ENCODE measurements at regions not wholly inside any gene's neighbourhood (a gene's known extent, or its start where the extent isn't known, plus 50 kb on each side); places are given as distances from the start of the nearest gene placed in this dataset.

DNA sequence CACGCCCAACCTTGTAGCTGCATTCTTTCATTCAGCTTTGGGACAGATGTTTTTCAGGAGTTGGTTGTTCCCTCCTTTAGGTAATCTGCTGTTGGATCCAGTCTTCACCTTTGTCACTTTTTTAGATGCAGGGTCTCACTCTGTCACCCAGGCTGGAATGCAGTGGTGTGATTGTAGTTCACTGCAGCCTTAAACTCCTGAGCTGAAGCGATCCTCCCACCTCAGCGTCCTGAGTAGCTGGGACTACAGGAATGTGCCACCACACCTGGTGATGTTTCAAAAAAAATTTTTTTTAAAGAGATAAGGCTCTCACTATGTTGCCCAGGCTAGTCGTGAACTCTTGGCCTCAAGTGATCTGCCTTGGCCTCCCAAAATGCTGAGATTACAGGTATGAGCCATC lies 164.3 kb downstream of the KTN1 start:
- ChIA-PET CTCF (interaction anchor here (0.6 kb wide), 1 partner anchor 614 kb away, joined by 3 read pairs; no protein-coding TSS in a partner anchor), POLR2A (ENCODE audit: unreplicated experiment) (no interaction called here)
- Histone ChIP-seq H2BK120ac (ENCODE audit: low read depth, low read length) (no peak overlapping the region), H3K4me1 (ENCODE audit: control insufficient read depth, insufficient read depth, low read length) (peaks cover 1% of the 10 kb centered on the region; the same call in 1 of the 2 replicates), H3K9me3 (ENCODE audit: control insufficient read depth, insufficient read depth, low read length) (no peaks in the 10 kb centered on the region), H3K4me3 (ENCODE audit: insufficient read depth, low read depth, low read length) (no peak overlapping the region), H3K79me1 (ENCODE audit: low read depth in 1 of 2, low read length in 2 of 2) (no peaks in the 10 kb centered on the region), H4K91ac (ENCODE audit: insufficient read depth, low read depth, low read length) (no peak overlapping the region), H3K18ac (ENCODE audit: low read depth, low read length) (no peak overlapping the region), H3K14ac (replicated peaks; ENCODE audit: low read depth, low read length) (no peak overlapping the region), H3K27me3 (ENCODE audit: control insufficient read depth, insufficient read depth, low read length) (peaks cover 4% of the 10 kb centered on the region), H2AK5ac (ENCODE audit: low read depth, low read length) (no peak overlapping the region), H3K9ac (ENCODE audit: low read depth, low read length) (no peak overlapping the region), H3K36me3 (ENCODE audit: control insufficient read depth, insufficient read depth, low read length) (no peaks in the 10 kb centered on the region), H2AK9ac (replicated peaks; ENCODE audit: low read depth, low read length, poor library complexity) (no peak overlapping the region), H4K5ac (ENCODE audit: low read depth, low read length) (no peak overlapping the region), H2BK15ac (ENCODE audit: low read depth, low read length) (no peak overlapping the region), H3K56ac (ENCODE audit: extremely low read depth, insufficient read depth, low read length) (no peak overlapping the region), H3K9me1 (ENCODE audit: insufficient read depth, low read length) (0 out of 2 replicates have a peak, but pooled peaks cover 4% of the 10 kb centered on the region), H3K27ac (ENCODE audit: insufficient read depth, low read length) (no peak overlapping the region), H2BK20ac (ENCODE audit: low read depth, low read length) (no peak overlapping the region), H3K4ac (ENCODE audit: low read depth, low read length) (no peak overlapping the region), H4K8ac (ENCODE audit: low read depth in 2 of 2, low read length in 2 of 2) (no peak overlapping the region), H2BK5ac (ENCODE audit: low read depth, low read length, poor library complexity, severe bottlenecking) (no peak overlapping the region), H4K20me1 (ENCODE audit: insufficient read depth, low read length) (no peaks in the 10 kb centered on the region), H2AFZ (replicated peaks; ENCODE audit: low read length, poor library complexity) (no peak overlapping the region), H3K23ac (ENCODE audit: low read depth, low read length) (no peak overlapping the region), H3K4me2 (ENCODE audit: low read depth, low read length) (no peak overlapping the region)
- dilution Hi-C loops (cut with HindIII; ENCODE audit: low sequenced_read_pairs, unreplicated experiment): no loop called here
- intact Hi-C loops (cut with micrococcal nuclease): no loop called here
- DNase-seq (no peak), ATAC-seq (ENCODE audit: low read depth) (no peak)
- TF ChIP-seq RFX5 (IDR thresholded peaks at IDR 0.05; ENCODE audit: low read depth, low read length) (no peak), CTCF (conservative IDR thresholded peaks at IDR 0.05; ENCODE audit: low read depth, low read length) (no peak), POLR2A (IDR thresholded peaks at IDR 0.05; ENCODE audit: low read depth, low read length) (no peak), MAZ (IDR thresholded peaks at IDR 0.05; ENCODE audit: borderline replicate concordance, low read depth, low read length) (no peak), RAD21 (IDR thresholded peaks at IDR 0.05; ENCODE audit: low read length) (no peak), MXI1 (IDR thresholded peaks at IDR 0.05; ENCODE audit: borderline replicate concordance, low read depth, low read length) (no peak), FOS (IDR thresholded peaks at IDR 0.05; ENCODE audit: low read depth, low read length) (no peak), BHLHE40 (IDR thresholded peaks at IDR 0.05; ENCODE audit: low read depth, low read length) (no peak), ELK1 (IDR thresholded peaks at IDR 0.05; ENCODE audit: borderline replicate concordance, low read depth, low read length) (no peak), NFE2L2 (IDR thresholded peaks at IDR 0.05; ENCODE audit: low read depth, low read length) (no peak), CHD1 (IDR thresholded peaks at IDR 0.05; ENCODE audit: low read depth, low read length) (no peak), MAFK (IDR thresholded peaks at IDR 0.05; ENCODE audit: low read depth, low read length) (no peak), CEBPB (IDR thresholded peaks at IDR 0.05; ENCODE audit: low read depth, low read length) (no peak), SMC3 (IDR thresholded peaks at IDR 0.05; ENCODE audit: low read depth, low read length) (no peak), RCOR1 (IDR thresholded peaks at IDR 0.05; ENCODE audit: insufficient replicate concordance, low read length) (no peak)
- TF ChIP-seq, protein P1, sequence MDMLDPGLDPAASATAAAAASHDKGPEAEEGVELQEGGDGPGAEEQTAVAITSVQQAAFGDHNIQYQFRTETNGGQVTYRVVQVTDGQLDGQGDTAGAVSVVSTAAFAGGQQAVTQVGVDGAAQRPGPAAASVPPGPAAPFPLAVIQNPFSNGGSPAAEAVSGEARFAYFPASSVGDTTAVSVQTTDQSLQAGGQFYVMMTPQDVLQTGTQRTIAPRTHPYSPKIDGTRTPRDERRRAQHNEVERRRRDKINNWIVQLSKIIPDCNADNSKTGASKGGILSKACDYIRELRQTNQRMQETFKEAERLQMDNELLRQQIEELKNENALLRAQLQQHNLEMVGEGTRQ (IDR thresholded peaks at IDR 0.05; ENCODE audit: low read depth, low read length): no peak
- in situ Hi-C loops (cut with MboI; ENCODE audit: low sequenced_read_pairs): no loop called here
- WGBS, 2 experiments (ENCODE audit: extremely low coverage in 2 of 2, insufficient read length in 1 of 2): 80% methylated on average over 1 of the region's 4 CpGs; no CpG with 5 or more reads in 1 of the 2 experiments
- no TSS peak for BruUV-seq (replicated peaks)
